ENCODE measurements at regions not wholly inside any gene's neighbourhood (a gene's known extent, or its start where the extent isn't known, plus 50 kb on each side); places are given as distances from the start of the nearest gene placed in this dataset.

DNA sequence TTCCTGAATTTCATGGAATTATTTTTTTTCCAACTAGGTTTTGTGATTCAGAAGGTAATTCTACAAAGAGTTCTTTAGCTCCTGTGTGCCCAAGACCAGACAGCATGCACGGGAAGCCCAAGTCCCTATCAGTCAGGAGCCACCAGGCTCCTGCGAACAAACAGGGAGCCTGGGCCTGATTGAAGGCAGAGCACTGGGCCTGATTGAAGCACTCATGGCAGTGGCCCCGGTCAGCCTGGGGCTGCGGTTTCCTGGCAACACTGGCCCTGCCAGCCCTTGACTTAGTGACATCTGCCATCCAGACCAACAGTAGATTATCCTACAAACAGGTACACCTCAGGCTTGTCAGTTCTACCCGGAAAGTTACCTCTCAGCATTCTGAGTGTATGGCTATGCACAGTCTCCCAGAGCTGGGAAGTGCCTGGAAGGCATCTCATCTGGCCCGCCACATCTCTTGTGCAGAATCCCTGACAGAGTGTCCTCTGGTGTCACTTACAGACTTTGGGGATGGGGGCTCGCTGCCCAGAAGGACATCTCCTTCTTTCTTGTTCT is 133.8 kb downstream of the VEGFA start:
- no peak for DNase-seq (ENCODE audit: low spot score)

DNA sequence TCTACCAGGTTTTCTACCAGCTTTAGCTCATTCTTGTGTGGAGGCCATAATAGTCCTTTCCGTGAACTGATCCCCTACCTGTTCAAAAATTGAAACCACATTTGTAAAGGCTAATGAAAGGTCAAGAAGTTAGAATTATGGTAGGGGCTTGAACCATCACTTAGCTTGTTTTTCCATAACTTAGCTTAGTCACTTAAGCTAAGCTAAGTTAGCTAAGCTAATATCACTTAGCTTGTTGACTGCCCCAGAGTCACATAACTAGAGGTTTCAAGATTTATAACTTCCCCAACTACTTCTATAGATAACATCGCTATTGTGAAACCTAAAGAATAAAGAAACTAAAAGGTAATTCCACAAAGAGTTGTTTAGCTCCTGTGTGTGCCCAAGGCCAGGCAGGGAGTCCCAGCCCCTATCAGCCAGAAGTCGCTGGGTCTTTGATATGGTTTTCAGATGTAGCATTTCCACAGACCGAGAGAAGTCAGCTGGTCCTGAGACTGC is 131.8 kb downstream of the VEGFA start:
- DNase-seq (ENCODE audit: low spot score), result no peak

DNA sequence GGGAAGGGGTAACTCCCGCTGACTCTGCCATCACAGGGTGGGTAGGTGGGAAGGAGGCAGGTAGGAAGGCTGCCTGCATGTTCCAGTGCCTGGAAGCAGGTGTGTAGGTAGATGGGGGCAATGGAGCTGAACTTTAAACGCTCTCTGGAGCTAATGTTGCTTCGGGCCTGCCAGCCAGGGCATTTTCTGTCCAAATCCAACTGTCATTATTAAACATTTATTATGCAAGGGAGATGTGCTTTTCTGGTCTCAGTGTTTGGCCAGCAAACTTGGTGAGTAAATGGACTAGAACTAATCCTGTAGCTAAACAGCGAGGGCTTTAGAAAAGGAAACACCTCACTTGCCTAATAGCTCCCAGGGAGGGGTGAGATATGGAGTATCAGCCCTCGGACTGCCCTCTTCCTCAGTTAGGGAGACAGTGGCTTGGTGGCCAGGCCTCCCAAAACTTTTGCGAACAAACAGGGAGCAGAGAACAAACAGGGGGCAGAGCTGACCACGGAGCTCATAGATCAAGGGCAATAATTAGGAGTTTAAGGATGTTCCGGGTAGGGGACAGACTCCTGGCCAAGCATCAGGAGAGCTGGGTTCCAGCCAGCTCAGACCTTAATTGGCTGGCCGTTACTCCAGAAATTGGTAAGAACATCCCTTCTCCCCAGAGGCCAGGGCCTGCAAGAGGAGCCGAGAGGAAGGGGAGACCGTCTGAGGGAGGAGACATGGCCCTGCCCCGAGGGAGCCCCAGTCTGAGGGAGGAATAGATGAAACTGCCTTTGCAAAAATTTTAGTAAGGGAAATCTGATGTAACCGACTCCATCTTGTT is 131.1 kb downstream of the VEGFA start:
- DNase-seq (ENCODE audit: low spot score), result no peak

DNA sequence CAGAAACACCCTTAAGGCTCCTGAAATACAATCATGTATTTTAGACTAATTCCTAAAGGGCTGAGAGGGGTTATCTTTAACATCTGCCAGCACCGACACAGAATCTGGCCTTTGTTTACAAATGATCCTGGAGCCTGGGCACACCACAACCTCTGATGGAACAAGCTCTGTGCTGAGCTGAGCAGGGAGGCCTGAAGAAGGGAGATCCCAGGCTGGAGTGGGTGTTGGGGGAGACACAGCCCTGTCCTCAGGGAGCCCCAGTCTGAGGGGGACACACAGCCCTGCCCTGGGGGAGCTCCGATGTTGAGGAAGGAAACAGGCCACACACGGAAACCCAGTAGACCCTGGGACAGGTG is 130.5 kb downstream of the VEGFA start:
- no peak for DNase-seq (ENCODE audit: low spot score)

DNA sequence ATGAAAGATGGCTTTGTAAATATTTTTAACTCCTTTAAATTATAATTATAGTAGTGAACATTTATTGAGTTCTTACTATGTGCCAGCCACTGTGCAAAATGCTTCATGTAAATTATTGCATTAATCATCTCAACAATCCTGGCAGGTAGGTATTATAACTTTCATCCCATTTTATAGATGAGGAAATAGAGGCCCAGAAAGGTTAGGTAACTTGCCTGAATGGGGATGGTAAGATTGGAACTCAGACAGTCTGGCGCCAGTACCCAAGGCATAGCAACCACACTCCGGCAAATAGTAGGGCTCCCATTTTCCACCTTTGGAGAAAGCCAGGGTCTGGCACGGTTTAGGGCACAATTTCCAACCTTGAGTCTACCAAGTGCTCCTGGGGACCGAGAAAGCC is 129.8 kb downstream of the VEGFA start:
- no peak for DNase-seq (ENCODE audit: low spot score)

DNA sequence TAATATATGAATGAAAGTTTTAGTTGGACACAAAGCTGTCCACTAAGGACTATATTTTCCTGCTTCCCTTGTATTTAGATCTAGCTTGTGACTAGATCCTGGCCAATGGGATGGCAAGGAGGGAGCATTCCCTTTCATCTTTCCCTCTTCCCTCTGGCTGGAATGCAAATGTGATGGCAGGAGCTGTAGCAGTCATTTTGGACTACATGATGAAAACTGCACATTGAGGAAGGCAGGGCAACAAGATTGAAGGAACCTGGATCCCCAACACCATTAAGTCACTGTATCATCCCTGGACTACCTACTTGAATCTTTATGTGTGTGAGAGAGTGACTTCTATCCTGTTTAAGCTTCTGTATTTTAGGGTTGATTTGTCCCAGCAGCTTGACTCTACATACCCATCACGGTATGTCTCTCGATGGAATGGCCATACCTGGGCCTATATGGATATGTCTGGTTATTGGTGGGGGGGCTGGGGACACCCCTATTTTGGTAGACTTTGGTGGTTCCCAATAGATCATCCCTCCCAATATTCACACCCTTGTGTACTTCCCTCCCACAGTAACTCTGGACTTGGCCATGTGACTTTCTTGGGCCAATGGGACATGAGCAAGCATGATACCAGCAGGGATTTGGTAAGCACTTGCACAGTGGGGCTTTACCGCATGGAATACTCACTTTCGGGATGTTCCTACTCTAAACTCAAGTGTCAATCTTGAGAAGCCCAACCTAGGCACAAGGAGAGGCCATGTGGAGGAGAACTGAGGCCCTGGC is 128.5 kb downstream of the VEGFA start:
- DNase-seq (ENCODE audit: low spot score), result no peak

DNA sequence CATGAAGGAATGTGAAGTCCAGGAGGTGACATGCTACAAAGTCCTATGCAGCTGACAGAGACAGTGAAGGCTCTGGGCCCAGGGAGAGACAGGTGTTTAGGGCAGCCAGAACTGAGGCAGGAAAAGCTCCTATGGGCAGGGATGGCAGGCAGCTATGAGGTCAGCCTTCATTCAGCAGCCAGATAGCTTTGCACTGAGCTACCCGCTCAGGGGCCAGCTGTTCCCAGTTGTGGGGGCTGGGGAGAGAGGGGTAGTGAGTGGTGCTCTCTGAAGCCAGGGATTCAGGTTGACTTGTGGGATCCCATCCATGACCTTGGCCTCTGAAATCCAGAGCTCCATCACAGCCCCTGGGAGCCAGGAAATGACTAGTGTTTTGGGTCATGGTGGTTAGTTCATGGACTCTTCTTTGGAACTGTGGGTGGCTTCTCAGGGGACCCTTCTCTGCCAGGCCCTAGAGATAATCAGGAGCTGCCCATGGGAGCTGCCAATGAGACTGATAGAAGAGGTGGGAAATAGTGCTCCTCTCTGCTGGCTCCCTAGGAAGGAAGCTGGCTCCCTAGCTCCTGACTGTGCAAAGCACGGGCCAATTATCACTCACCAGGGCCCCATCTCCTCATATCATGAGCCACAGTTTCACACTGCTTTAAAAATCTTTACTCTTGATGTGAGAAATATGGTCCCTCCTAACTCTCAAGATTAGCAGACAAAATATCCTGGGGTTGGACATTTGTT is 127.7 kb downstream of the VEGFA start:
- DNase-seq (ENCODE audit: low spot score), result no peak

DNA sequence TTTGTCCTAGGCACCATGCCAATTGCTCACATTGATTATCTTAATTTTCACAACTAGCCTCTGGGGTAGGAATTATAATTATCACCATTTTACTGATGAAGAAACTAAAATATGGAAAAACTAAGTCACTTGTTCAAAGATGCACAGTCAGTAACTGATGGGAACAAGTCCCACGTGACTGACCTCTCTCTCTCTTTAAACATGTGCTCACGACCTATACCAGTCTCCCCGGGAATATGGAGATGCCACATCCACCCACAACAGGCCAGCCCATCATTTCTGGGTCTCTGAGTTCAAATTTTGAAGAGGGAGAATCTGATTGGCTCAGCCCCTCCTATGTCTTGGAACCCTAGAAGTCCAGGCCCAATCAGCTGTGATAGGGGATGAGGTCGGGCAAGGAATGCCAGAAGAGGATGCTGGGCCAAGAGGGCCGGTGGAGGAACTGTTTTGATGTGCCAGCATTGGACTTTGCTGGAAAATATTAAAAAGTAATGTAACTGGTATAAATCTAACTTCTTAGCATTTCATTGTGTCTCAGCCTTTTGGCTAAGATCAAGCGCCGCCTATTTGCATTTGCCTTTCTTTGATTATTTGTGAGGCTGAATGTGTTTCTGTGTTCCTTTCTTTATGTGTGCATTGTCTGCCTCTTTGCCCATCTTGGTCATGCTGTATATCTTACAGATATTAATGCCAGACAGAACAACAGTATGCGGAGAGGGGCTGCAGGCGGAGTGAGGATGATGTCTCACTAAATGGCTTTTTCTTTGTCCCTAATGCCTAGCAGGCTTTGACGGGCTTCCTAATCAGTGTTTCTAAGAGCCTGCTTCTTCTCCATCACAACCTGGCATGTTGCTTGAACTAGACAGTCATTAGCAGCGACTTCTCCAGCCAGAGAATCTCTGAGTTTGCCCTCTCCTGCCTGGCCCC is 126.6 kb downstream of the VEGFA start:
- DNase-seq (ENCODE audit: low spot score), result no peak

DNA sequence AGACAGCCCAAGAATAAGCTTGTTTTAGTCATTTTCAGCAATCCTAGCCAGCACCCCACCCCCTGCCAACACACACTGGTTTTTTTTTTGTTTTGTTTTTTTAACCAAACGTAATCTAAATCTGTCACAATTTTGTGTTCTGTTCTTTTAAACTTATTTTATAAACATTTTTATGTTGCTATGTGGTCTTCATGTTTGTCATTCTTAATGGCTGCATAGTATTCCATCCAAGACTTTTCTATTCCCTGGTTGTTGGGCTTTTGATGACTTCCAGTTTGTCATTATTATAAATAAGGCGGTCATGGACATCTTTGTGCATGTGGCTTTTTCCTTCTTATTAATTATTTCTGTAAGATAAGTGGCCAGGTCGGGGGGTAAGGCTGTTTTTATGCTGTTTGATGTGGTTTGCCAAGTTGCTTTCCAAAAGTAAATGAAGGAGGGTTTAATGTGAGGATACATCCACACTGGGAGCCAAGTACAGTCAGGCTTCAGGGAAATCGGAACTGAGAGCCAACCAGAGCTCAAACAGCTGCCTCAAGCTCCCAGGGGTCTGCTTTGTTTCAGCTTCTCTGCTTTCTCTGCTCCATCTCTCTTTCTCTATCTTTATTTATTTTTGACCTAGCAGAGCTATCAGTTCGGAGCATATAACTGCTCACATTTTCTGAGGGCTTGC is 125.8 kb downstream of the VEGFA start:
- DNase-seq (ENCODE audit: low spot score), result no peak

DNA sequence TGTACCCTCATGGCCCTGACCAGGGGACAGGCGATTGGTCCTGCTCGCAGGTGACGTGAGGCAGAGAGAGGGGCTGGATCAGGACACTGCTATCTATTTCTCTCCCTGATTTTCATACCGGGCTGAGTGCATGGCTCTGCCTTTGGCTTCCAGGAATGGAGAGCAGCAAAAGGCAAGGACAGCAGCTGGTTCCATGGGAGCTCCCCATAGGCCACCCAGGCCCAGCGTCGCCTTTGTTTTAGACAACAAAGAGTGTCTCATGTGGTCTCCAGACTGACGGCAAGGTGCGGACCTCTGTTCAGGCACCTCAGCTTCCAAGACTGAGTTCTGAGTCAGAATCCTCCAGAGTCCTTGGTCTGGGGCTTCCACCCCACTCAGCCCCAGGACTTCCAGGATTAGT is 123.1 kb downstream of the VEGFA start:
- no peak for DNase-seq (ENCODE audit: low spot score)

DNA sequence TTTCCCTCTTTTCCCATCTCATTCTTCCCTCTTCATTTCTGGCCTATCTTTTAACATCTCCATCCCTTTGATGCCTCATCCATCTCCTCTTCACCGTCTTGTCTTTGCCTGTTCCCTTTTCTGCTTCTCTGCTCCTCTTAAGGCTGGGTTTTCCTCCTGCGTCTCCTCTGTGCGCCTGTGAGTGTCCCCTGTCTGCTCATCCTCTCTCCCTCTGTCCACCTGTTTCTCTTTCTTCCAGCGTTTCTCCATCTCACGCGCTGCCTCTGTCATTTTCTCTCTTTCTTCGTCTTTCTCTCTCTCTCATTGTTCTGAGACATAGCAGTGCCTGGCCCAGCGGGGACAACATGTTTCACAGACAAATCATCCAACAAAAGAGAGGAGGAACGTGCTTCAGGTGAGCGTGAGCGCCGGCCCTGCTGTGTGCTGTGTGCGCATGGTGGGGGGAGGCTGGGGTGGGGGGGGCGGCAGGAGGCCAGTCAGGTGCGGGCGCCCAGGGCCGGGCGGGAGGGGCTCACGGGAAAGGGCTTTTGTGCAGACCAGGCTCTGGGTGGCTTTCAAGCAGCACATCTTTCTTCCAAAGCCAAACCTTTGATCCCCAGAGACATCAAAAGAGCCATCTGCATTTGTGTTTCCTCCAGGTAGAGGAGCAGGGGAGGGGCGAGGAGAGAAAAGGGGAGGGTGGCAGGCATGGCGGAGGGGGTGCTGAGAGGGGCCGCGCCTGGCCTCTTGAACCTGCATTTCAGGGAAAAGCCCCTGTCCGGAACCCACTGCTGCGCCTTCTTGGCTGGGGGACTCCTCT is 121.3 kb downstream of the VEGFA start:
- no peak for DNase-seq (ENCODE audit: low spot score)

DNA sequence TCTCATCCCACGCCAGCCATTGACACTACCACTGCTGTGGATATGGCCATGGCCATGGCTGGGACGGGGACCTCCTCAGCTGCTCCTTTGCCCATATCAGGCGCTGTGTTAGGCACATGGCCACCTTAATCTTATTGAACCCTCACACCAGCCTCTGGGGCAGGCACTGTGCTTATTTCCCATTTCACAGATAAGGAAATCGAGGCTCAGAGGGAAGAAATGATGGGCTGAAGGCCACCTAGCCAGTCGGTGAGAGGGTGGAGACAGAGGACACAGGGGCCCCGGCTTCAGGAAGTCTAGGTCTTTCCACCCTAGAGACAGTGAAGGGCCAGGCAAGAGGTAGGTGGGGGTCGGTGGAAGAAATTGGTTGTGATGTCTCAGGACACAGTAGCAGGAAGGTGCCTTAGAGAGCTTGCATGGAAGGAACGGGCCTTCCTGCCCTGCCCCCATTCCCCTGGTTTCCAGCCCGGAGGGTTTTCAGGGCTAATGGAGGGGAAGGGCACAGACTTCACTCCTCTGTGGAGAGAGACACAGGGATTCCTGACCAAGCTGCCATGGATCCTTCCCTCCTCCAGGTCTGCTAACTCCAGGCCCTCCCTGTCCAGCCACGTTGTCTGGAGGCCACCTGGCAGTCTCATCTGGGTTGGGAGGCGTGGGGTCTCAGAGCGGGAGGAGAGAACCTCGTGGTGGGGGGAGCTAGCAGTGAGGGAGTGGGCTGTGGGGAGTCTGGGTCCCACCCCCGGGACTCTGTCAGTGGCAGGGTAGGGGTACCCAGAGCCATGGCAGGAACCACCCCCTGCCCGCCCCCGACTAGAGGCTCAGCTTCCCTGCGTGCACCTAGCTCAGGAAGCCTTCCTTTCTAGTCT is 120.4 kb downstream of the VEGFA start:
- DNase-seq (ENCODE audit: low spot score), result no peak

DNA sequence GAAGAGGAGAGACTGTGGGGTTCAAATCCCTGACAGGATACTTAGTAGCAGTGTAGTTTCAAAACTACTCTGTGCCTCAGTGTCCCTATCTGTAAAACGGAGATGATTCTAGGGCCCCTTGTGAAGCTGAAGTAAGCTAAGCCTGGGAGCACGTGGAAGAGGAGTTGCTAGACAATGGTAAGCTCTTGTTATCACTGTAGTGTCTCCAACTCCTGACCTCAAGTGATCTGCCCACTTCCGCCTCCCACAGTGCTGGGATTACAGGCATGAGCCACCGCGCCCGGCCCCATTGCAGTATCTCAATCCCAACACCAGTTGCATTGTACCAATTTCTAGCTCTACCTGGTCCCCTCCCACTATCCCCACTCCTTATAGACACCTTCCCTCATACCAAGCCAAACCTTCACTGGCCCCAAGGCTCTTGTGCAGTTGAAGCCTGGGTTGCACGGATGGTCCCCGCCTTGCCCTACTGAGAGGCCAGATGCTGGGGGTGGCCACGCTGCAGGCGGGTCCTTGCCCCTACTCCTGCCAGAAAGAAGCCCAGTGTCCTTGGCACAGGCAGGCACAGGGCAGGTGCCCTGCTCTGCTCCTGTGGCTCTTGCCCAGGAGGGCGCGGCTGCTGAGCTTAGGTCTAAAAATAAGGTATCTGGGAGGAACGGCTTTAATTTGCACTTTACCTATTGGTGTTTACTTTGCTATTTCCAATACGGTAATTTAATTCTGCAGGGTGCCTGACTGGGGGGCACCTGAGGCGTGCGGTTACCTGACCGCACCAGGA is 118.1 kb downstream of the VEGFA start:
- DNase-seq (ENCODE audit: low spot score), result no peak

DNA sequence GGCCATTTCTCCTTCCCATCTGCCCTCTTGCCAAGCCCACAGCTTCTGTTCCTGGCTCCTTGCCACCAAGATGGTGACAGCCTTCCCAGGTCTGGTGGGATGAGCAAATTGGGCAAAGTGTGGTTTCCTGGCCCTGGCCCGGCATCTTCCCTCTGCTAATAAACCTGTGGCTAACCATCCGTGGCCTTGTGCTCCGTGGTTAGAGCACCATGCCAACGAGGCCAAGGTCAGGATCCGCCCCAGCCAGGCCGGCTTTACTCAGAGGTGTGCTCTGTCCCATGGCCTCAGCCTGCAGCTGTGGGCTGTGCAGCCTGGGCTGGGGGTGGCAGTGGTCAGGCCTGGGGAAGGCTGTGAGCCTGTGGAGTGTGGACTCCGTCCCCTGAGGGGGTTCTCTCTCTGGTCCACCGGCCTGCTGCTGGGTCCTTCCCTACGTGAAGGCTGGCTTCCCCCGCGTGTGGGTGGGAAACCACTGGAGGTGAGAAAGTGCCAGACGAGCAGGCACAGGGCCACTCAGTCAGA is 117.4 kb downstream of the VEGFA start:
- DNase-seq (ENCODE audit: low spot score), result no peak

DNA sequence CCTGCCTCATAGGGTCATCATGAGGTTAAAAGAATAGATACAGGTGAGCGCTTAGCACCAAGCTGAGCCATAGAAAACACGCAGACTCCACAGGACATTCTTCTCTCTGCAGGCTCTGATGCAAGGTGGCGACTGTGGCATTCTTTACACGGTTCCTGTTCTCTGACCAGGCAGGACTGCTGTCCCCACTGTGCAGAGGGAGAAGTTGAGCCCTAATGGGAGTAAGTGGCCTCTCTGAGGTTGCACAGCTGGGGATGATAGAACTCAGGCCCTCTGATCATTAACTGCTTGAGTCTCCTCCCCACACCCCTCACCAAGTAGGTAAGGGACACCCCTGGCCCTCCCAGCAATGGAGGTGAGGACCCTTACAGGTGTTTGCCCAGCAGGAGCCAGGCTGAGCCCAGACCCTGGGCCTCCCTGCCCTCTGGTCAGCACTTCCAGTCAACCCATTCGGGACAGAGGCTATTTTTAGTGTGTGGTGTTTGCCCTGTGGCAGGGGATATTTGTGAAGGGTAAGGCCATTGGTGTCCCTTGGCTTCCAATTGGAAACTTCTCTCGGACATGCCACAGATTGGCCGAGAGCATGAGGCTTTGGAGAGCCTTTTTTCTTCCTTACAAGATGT is 116.8 kb downstream of the VEGFA start:
- DNase-seq (ENCODE audit: low spot score), result no peak

DNA sequence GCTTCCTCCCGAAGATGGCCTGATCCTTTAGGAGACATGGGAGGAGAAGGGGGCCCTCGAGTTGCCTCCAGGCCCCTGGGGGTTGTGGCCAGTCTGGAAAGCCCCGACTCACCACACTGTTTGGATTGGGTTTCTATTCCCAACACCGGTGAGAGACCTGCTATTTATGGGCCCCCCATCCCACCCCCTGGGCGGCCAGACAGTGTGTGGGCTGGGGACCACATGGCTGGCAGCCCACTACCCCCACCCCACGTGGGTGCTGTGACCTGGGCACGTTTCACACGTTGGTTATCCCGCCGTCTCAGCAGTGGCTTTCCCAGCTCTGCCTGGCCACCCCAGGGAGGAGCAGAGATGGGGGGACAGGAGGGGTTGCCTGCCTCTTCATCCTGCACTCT is 116.1 kb downstream of the VEGFA start:
- DNase-seq (ENCODE audit: low spot score), result no peak

DNA sequence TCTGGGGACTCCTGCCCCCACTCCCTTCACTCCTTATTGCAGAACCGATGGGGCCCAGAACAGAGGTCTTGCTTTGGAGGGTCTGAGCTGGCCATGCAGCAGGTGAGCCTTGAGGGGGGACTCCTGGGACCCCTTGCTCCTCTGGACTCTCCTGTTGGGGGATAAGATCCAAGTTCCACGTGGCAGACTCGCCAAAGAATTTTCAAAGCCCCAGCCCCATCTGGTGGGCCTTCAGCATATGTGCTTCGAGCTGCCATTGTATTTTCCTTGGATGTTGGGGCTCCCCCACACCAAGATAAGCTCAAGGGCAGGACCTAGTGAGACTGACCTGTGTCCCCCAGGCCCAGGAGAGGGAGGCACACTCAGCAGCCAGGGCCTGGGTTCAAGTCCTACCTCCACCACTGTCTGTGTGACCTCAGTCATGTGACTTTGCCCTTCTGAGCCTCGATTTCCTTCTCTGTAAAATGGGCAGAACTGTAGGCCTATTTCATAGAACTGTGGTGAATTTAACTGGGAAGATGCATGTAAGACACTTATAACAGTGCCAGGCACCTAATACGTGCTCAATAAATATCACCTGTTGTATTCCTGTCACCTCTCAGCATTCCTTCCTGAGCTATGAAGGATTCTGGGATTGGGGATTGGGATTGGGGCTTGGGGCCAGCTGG is 115.5 kb downstream of the VEGFA start:
- DNase-seq (ENCODE audit: low spot score), result no peak

Data from CD4-positive, alpha-beta T cell treated with Interleukin-6 at 100 ng/mL for 8 hours (primary cell).